ENCODE measurements at regions not wholly inside any gene's neighbourhood (a gene's known extent, or its start where the extent isn't known, plus 50 kb on each side); places are given as distances from the start of the nearest gene placed in this dataset.
"Not testable (repeated sequence)": the region's sequence is repeated elsewhere in the genome, so short reads cannot be mapped to it uniquely, and the experiment has no call there.

DNA sequence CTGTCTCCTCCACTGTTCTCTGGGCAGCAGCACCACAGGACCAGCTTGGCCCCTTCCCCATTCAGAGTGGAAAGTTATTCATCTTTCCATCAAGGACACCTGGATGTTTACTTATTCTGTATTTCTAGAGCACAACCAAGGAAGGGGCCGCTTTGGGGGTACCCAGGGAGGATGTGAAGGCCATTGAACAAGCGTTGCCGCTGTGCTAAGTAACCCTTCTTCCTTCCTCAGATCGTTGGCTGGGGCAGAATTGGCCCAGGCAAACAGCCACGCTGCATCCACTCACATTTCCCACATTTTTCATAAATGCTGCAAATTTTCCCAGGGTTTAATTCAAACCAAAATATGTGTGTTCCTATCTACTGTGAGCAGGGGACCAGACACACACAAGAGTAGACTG is 76.2 kb upstream of the NPAS2 start:
- no peak for DNase-seq
- Mint-ChIP-seq H3K27me3 (peaks cover 14% of the 10 kb centered on the region), H3K4me3 (no peak overlapping the region), H3K9me3 (ENCODE audit: low read depth) (no peaks in the 10 kb centered on the region), H3K27ac (no peak overlapping the region), H3K36me3 (no peaks in the 10 kb centered on the region), H3K4me1 (peaks cover 9% of the 10 kb centered on the region)
- CTCF ChIA-PET: interaction anchor here (1.5 kb wide), 1 partner anchor 14 kb away, joined by 3 read pairs; no protein-coding TSS in a partner anchor
- no peak for ATAC-seq

GRCh38 chr2:100744184-100744583 is 75.8 kb upstream of the NPAS2 start:
- no peak overlapping the region for H3K4me3 Mint-ChIP-seq
- no peaks in the 10 kb centered on the region for H3K9me3 Mint-ChIP-seq (ENCODE audit: low read depth)
- H3K36me3 Mint-ChIP-seq: no peaks in the 10 kb centered on the region
- ATAC-seq: no peak
- no peak for DNase-seq
- H3K4me1 Mint-ChIP-seq: peaks cover 9% of the 10 kb centered on the region
- CTCF ChIA-PET: interaction anchor here (1.5 kb wide), 1 partner anchor 14 kb away, joined by 3 read pairs; no protein-coding TSS in a partner anchor
- H3K27ac Mint-ChIP-seq: no peak overlapping the region
- H3K27me3 Mint-ChIP-seq: peaks cover 14% of the 10 kb centered on the region

DNA sequence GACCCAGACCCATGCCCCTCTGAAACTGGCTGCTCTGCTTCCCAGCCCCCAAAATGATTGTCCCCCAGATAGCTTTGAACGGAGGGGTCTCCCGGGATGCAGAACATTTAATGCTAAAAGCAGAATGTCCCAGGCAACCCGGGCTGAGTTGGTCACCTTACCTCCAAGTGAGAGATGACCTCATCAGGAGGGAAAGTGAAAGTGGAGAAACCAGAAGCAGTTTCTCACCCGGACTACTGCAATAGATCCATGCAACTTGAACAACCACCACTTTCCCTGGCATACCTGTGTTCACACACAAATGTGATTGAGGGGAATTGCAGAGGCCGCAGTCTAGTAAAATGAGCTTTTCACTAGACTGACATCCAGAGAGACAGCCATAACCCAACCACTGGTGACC is 75.3 kb upstream of the NPAS2 start:
- no peak overlapping the region for H3K4me3 Mint-ChIP-seq
- ATAC-seq (no peak), DNase-seq (no peak)
- no peaks in the 10 kb centered on the region for H3K36me3 Mint-ChIP-seq
- CTCF ChIA-PET: interaction anchor here (1.5 kb wide), 1 partner anchor 15 kb away, joined by 3 read pairs; no protein-coding TSS in a partner anchor
- peaks cover 18% of the 10 kb centered on the region for H3K27me3 Mint-ChIP-seq
- peaks cover 9% of the 10 kb centered on the region for H3K4me1 Mint-ChIP-seq
- H3K9me3 Mint-ChIP-seq (ENCODE audit: low read depth): no peaks in the 10 kb centered on the region
- H3K27ac Mint-ChIP-seq: no peak overlapping the region

- peaks cover 23% of the 10 kb centered on the region for H3K27me3 Mint-ChIP-seq
- no peak for ATAC-seq
- H3K4me3 Mint-ChIP-seq: no peak overlapping the region
- DNase-seq: no peak
- CTCF ChIA-PET: no interaction called here
- peaks cover 9% of the 10 kb centered on the region for H3K4me1 Mint-ChIP-seq
- no peak overlapping the region for H3K27ac Mint-ChIP-seq
- H3K36me3 Mint-ChIP-seq: no peaks in the 10 kb centered on the region
- no peaks in the 10 kb centered on the region for H3K9me3 Mint-ChIP-seq (ENCODE audit: low read depth)
Measured at GRCh38 chr2:100745604-100746003, 74.3 kb upstream of the NPAS2 start.

DNA sequence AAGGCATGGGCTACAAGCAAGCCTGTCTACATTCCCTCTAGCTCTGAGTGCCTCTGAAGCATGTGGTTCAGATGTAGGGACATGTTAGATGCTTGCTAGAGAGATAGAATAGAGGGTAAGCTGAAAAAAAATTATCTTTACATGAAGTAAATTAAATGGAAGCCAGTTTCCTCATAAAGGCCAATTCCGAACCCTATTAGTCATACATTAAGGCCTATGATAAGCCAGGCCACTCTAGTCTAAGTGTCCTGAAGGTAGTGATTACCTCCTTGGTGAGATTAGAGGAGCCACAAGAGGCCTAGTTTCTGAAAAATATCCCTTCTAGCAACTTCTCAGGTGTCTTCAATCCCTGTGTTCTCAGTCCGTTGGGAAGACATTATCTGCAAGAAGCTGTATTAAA is 72.4 kb upstream of the NPAS2 start:
- Mint-ChIP-seq H3K36me3 (no peaks in the 10 kb centered on the region), H3K27me3 (peaks cover 26% of the 10 kb centered on the region), H3K4me3 (no peak overlapping the region), H3K4me1 (peaks cover 5% of the 10 kb centered on the region), H3K27ac (no peak overlapping the region), H3K9me3 (ENCODE audit: low read depth) (no peaks in the 10 kb centered on the region)
- DNase-seq (no peak), ATAC-seq (no peak)
- CTCF ChIA-PET: no interaction called here

DNA sequence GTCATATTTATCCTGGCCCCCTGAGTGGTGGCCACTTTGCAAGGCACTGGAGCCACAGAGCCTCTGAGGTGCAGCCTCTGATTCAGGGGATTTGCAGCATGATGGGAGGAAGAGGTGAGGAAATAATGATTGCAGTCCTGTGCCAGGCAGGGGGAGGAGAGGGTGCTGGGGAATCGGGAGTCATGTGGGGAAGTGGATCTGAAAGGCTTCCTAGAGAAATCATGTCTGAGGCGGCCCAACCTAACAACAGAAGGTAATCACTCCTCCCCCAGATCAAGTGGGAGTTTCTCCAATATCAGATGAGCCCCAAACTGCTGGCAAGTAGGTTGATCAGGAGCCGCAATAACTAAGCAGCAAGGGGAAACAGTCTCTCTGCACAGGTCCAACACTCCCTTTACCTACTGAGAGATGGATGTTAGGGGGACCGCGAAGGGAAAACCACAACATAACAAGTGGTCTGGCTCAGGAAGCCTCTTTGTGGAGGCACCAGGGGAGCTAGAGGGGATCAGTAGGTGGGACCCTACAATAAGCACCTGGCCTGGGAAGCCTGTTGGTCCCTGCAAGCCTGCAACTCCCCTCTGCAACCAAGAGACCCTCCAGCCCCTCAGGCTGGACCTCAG is 71.8 kb upstream of the NPAS2 start:
- CTCF ChIA-PET: no interaction called here
- no peak for DNase-seq
- H3K4me1 Mint-ChIP-seq: peaks cover 5% of the 10 kb centered on the region
- no peak overlapping the region for H3K27ac Mint-ChIP-seq
- ATAC-seq: no peak
- H3K27me3 Mint-ChIP-seq: peaks cover 30% of the 10 kb centered on the region
- no peak overlapping the region for H3K4me3 Mint-ChIP-seq
- no peaks in the 10 kb centered on the region for H3K9me3 Mint-ChIP-seq (ENCODE audit: low read depth)
- no peaks in the 10 kb centered on the region for H3K36me3 Mint-ChIP-seq

DNA sequence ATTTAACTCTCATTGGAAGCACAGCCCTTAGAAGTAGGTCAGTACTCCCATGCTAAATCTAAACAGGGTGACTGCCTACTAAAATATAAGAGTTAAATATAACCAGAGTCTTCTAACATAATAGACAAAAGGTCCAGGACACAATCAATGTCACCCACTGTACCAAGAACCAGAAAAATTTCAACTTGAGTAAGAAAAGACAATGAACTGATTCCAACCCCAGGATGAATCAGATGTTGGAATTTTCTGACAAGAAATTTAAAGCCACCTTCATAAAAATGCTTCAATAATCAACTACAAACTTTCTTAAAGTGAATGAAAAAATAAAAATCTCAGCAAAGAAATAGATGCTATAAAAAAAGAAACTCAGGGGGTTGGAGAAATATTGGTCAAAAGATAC is 71.3 kb upstream of the NPAS2 start:
- CTCF ChIA-PET: no interaction called here
- no peak overlapping the region for H3K27ac Mint-ChIP-seq
- ATAC-seq: no peak

GRCh38 chr2:100749771-100750542 is 70.0 kb upstream of the NPAS2 start:
- Mint-ChIP-seq H3K27me3 (peaks cover 39% of the 10 kb centered on the region), H3K4me3 (no peak overlapping the region), H3K9me3 (ENCODE audit: low read depth) (no peaks in the 10 kb centered on the region), H3K4me1 (peaks cover 5% of the 10 kb centered on the region), H3K36me3 (no peaks in the 10 kb centered on the region), H3K27ac (no peak overlapping the region)
- ATAC-seq: no peak
- CTCF ChIA-PET: no interaction called here
- DNase-seq: no peak

More for the DNA sequence above, 71.3 kb upstream of the NPAS2 start:
- peaks cover 35% of the 10 kb centered on the region for H3K27me3 Mint-ChIP-seq
- H3K4me3 Mint-ChIP-seq: no peak overlapping the region
- no peaks in the 10 kb centered on the region for H3K36me3 Mint-ChIP-seq
- no peak for DNase-seq
- H3K9me3 Mint-ChIP-seq (ENCODE audit: low read depth): no peaks in the 10 kb centered on the region
- peaks cover 5% of the 10 kb centered on the region for H3K4me1 Mint-ChIP-seq

GRCh38 chr2:100751871-100752625 is 67.9 kb upstream of the NPAS2 start:
- H3K27me3 Mint-ChIP-seq: peaks cover 49% of the 10 kb centered on the region
- DNase-seq; H3K9me3 Mint-ChIP-seq (ENCODE audit: low read depth); H3K36me3 Mint-ChIP-seq; H3K27ac Mint-ChIP-seq; H3K4me1 Mint-ChIP-seq; CTCF ChIA-PET; ATAC-seq; H3K4me3 Mint-ChIP-seq: not testable (repeated sequence)

- no peaks in the 10 kb centered on the region for H3K36me3 Mint-ChIP-seq
- peaks cover 4% of the 10 kb centered on the region for H3K4me1 Mint-ChIP-seq
- CTCF ChIA-PET: no interaction called here
- H3K27me3 Mint-ChIP-seq: peaks cover 46% of the 10 kb centered on the region
- no peak overlapping the region for H3K4me3 Mint-ChIP-seq
- no peak overlapping the region for H3K27ac Mint-ChIP-seq
- DNase-seq (no peak), ATAC-seq (no peak)
- no peaks in the 10 kb centered on the region for H3K9me3 Mint-ChIP-seq (ENCODE audit: low read depth)
Measured at GRCh38 chr2:100752628-100753333, 67.2 kb upstream of the NPAS2 start.

DNA sequence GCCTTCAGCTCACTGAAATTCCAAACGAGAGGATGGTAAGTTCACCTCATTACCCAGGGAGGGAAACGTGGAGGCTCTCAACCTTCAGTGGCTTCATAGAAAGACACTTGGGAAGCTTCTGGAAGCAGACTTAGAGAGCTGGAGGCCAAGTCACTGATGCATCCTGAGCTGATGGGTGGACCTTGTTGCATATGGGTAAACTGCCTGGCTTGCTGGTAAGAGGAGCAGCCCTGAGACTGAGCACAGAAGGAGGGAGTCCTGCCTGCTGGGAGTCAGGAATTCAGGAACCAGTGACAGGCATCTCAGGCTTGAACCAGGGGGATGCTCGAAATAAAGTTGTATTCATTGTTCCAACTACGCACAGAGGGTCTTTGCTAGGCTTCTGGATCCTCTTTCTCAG is 66.5 kb upstream of the NPAS2 start:
- Mint-ChIP-seq H3K4me3 (no peak overlapping the region), H3K36me3 (no peaks in the 10 kb centered on the region), H3K9me3 (ENCODE audit: low read depth) (no peaks in the 10 kb centered on the region), H3K4me1 (no peaks in the 10 kb centered on the region), H3K27ac (no peak overlapping the region), H3K27me3 (peaks cover 44% of the 10 kb centered on the region)
- no peak for ATAC-seq
- CTCF ChIA-PET: no interaction called here
- DNase-seq: no peak

GRCh38 chr2:100753881-100754280 is 66.1 kb upstream of the NPAS2 start:
- Mint-ChIP-seq H3K27me3 (peaks cover 42% of the 10 kb centered on the region), H3K9me3 (ENCODE audit: low read depth) (no peaks in the 10 kb centered on the region), H3K4me1 (no peaks in the 10 kb centered on the region), H3K36me3 (no peaks in the 10 kb centered on the region), H3K4me3 (no peak overlapping the region), H3K27ac (no peak overlapping the region)
- CTCF ChIA-PET: no interaction called here
- DNase-seq (no peak), ATAC-seq (no peak)

DNA sequence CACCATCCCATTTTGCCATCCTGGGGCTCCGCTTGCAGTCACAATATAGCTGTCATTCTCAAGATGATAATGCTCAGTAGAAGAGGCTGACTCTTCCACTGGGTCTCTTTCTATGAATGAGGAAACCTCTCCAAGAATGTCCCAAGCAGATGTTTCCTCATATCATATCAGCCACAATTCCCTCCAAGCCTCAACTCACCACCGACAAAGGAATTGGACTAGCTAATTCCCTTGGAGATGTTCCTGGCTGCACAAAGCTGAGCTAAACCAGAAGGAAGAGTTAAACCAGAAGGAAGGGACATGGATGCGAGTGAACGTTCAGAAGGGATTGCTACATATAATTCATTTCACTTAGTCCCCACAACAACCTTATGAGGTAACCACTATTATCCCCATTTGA is 65.0 kb upstream of the NPAS2 start:
- Mint-ChIP-seq H3K36me3 (no peaks in the 10 kb centered on the region), H3K4me3 (no peak overlapping the region), H3K27ac (no peak overlapping the region), H3K9me3 (ENCODE audit: low read depth) (no peaks in the 10 kb centered on the region), H3K27me3 (peaks cover 33% of the 10 kb centered on the region), H3K4me1 (no peaks in the 10 kb centered on the region)
- DNase-seq (no peak), ATAC-seq (no peak)
- CTCF ChIA-PET: no interaction called here
